ENCODE measurements at regions not wholly inside any gene's neighbourhood (a gene's known extent, or its start where the extent isn't known, plus 50 kb on each side); places are given as distances from the start of the nearest gene placed in this dataset.

DNA sequence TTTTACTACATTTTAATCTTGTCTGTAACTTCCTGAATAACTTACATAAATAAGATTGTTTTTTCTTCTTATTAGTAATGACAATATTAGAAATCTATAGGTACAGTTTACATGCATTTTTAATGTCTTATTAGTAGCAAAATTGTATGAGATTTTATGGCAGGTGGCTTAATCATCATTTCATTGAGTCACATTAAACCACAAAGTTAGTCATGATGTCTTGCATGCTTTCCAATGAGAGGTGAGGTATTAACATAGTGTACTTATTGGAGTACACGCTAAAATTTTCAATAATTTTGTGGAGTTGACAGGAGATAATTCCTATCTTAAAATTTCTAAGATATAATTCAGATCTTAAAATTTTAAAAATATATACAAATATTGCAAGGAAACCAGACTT lies 989.6 kb upstream of the ARRDC3 start:
- peaks cover 9% of the 10 kb centered on the region; the same call in 2 of the 3 replicates for H3K4me1 Mint-ChIP-seq
- no peaks in the 10 kb centered on the region for H3K27me3 Mint-ChIP-seq (ENCODE audit: insufficient read depth, low read depth, poor library complexity)
- Histone ChIP-seq H3K4me1 (ENCODE audit: insufficient read depth) (peaks cover 10% of the 10 kb centered on the region; the same call in 1 of the 2 replicates), H3K4me3 (no peak overlapping the region), H2AFZ (no peak overlapping the region), H3K4me2 (no peak overlapping the region), H3K9me2 (ENCODE audit: insufficient read depth) (no peaks in the 10 kb centered on the region), H3K79me2 (replicated peaks; ENCODE audit: insufficient read depth) (no peaks in the 10 kb centered on the region), H3F3A (replicated peaks; ENCODE audit: low read depth) (no peaks in the 10 kb centered on the region), H4K20me1 (replicated peaks; ENCODE audit: insufficient read depth) (no peaks in the 10 kb centered on the region), H3K27me3 (ENCODE audit: insufficient read depth) (no peaks in the 10 kb centered on the region), H3K36me3 (ENCODE audit: insufficient read depth) (no peaks in the 10 kb centered on the region), H3K27ac (ENCODE audit: low read depth) (no peak overlapping the region)
- no peak overlapping the region for H3K27ac Mint-ChIP-seq
- H3K9me3 Mint-ChIP-seq = peaks cover 4% of the 10 kb centered on the region; the same call in 1 of the 3 replicates
- H3K4me3 Mint-ChIP-seq = no peak overlapping the region
- H3K36me3 Mint-ChIP-seq (ENCODE audit: low read depth) = no peaks in the 10 kb centered on the region
- DNase-seq (ENCODE audit: low spot score) = no peak
- TF ChIP-seq, protein P1, sequence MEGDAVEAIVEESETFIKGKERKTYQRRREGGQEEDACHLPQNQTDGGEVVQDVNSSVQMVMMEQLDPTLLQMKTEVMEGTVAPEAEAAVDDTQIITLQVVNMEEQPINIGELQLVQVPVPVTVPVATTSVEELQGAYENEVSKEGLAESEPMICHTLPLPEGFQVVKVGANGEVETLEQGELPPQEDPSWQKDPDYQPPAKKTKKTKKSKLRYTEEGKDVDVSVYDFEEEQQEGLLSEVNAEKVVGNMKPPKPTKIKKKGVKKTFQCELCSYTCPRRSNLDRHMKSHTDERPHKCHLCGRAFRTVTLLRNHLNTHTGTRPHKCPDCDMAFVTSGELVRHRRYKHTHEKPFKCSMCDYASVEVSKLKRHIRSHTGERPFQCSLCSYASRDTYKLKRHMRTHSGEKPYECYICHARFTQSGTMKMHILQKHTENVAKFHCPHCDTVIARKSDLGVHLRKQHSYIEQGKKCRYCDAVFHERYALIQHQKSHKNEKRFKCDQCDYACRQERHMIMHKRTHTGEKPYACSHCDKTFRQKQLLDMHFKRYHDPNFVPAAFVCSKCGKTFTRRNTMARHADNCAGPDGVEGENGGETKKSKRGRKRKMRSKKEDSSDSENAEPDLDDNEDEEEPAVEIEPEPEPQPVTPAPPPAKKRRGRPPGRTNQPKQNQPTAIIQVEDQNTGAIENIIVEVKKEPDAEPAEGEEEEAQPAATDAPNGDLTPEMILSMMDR (conservative IDR thresholded peaks at IDR 0.05; ENCODE audit: low read depth in 2 of 2) = no peak
- TF ChIP-seq ZNF114 (CRISPR knock-in tag; IDR thresholded peaks at IDR 0.05) = no peak
- TF ChIP-seq, protein P2, sequence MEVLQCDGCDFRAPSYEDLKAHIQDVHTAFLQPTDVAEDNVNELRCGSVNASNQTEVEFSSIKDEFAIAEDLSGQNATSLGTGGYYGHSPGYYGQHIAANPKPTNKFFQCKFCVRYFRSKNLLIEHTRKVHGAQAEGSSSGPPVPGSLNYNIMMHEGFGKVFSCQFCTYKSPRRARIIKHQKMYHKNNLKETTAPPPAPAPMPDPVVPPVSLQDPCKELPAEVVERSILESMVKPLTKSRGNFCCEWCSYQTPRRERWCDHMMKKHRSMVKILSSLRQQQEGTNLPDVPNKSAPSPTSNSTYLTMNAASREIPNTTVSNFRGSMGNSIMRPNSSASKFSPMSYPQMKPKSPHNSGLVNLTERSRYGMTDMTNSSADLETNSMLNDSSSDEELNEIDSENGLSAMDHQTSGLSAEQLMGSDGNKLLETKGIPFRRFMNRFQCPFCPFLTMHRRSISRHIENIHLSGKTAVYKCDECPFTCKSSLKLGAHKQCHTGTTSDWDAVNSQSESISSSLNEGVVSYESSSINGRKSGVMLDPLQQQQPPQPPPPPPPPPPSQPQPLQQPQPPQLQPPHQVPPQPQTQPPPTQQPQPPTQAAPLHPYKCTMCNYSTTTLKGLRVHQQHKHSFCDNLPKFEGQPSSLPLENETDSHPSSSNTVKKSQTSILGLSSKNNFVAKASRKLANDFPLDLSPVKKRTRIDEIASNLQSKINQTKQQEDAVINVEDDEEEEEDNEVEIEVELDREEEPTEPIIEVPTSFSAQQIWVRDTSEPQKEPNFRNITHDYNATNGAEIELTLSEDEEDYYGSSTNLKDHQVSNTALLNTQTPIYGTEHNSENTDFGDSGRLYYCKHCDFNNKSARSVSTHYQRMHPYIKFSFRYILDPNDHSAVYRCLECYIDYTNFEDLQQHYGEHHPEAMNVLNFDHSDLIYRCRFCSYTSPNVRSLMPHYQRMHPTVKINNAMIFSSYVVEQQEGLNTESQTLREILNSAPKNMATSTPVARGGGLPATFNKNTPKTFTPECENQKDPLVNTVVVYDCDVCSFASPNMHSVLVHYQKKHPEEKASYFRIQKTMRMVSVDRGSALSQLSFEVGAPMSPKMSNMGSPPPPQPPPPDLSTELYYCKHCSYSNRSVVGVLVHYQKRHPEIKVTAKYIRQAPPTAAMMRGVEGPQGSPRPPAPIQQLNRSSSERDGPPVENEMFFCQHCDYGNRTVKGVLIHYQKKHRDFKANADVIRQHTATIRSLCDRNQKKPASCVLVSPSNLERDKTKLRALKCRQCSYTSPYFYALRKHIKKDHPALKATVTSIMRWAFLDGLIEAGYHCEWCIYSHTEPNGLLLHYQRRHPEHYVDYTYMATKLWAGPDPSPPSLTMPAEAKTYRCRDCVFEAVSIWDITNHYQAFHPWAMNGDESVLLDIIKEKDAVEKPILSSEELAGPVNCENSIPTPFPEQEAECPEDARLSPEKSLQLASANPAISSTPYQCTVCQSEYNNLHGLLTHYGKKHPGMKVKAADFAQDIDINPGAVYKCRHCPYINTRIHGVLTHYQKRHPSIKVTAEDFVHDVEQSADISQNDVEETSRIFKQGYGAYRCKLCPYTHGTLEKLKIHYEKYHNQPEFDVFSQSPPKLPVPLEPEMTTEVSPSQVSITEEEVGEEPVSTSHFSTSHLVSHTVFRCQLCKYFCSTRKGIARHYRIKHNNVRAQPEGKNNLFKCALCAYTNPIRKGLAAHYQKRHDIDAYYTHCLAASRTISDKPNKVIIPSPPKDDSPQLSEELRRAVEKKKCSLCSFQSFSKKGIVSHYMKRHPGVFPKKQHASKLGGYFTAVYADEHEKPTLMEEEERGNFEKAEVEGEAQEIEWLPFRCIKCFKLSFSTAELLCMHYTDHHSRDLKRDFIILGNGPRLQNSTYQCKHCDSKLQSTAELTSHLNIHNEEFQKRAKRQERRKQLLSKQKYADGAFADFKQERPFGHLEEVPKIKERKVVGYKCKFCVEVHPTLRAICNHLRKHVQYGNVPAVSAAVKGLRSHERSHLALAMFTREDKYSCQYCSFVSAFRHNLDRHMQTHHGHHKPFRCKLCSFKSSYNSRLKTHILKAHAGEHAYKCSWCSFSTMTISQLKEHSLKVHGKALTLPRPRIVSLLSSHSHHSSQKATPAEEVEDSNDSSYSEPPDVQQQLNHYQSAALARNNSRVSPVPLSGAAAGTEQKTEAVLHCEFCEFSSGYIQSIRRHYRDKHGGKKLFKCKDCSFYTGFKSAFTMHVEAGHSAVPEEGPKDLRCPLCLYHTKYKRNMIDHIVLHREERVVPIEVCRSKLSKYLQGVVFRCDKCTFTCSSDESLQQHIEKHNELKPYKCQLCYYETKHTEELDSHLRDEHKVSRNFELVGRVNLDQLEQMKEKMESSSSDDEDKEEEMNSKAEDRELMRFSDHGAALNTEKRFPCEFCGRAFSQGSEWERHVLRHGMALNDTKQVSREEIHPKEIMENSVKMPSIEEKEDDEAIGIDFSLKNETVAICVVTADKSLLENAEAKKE (CRISPR knock-in tag; IDR thresholded peaks at IDR 0.05) = no peak
- TF ChIP-seq, protein P3, sequence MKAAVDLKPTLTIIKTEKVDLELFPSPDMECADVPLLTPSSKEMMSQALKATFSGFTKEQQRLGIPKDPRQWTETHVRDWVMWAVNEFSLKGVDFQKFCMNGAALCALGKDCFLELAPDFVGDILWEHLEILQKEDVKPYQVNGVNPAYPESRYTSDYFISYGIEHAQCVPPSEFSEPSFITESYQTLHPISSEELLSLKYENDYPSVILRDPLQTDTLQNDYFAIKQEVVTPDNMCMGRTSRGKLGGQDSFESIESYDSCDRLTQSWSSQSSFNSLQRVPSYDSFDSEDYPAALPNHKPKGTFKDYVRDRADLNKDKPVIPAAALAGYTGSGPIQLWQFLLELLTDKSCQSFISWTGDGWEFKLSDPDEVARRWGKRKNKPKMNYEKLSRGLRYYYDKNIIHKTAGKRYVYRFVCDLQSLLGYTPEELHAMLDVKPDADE (IDR thresholded peaks at IDR 0.05) = no peak
- TF ChIP-seq JUNB (IDR thresholded peaks at IDR 0.05; ENCODE audit: unreplicated experiment) = no peak
- TF ChIP-seq, protein P4, sequence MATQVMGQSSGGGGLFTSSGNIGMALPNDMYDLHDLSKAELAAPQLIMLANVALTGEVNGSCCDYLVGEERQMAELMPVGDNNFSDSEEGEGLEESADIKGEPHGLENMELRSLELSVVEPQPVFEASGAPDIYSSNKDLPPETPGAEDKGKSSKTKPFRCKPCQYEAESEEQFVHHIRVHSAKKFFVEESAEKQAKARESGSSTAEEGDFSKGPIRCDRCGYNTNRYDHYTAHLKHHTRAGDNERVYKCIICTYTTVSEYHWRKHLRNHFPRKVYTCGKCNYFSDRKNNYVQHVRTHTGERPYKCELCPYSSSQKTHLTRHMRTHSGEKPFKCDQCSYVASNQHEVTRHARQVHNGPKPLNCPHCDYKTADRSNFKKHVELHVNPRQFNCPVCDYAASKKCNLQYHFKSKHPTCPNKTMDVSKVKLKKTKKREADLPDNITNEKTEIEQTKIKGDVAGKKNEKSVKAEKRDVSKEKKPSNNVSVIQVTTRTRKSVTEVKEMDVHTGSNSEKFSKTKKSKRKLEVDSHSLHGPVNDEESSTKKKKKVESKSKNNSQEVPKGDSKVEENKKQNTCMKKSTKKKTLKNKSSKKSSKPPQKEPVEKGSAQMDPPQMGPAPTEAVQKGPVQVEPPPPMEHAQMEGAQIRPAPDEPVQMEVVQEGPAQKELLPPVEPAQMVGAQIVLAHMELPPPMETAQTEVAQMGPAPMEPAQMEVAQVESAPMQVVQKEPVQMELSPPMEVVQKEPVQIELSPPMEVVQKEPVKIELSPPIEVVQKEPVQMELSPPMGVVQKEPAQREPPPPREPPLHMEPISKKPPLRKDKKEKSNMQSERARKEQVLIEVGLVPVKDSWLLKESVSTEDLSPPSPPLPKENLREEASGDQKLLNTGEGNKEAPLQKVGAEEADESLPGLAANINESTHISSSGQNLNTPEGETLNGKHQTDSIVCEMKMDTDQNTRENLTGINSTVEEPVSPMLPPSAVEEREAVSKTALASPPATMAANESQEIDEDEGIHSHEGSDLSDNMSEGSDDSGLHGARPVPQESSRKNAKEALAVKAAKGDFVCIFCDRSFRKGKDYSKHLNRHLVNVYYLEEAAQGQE (IDR thresholded peaks at IDR 0.05; ENCODE audit: unreplicated experiment) = no peak
- TF ChIP-seq POLR2AphosphoS5 (IDR thresholded peaks at IDR 0.05; ENCODE audit: low read depth) = no peak
- no peak for TF ChIP-seq CREB1 (CRISPR knock-in tag; IDR thresholded peaks at IDR 0.05; ENCODE audit: low read depth)
- TF ChIP-seq EZH2 (IDR thresholded peaks at IDR 0.05; ENCODE audit: low read depth, unreplicated experiment) = no peak
- TF ChIP-seq ZNF331 (CRISPR knock-in tag; IDR thresholded peaks at IDR 0.05; ENCODE audit: low read depth) = no peak
- no peak for TF ChIP-seq STAT1 (IDR thresholded peaks at IDR 0.05; ENCODE audit: unreplicated experiment)
- no peak for TF ChIP-seq NANOG (IDR thresholded peaks at IDR 0.05; ENCODE audit: borderline replicate concordance)
- TF ChIP-seq EZH2phosphoT487 (IDR thresholded peaks at IDR 0.05; ENCODE audit: unreplicated experiment) = no peak
- no peak for ATAC-seq

Data from GM23338 (cell line).